ENCODE measurements at regions not wholly inside any gene's neighbourhood (a gene's known extent, or its start where the extent isn't known, plus 50 kb on each side); places are given as distances from the start of the nearest gene placed in this dataset.

GRCh38 chr17:34177642-34178041 is 77.4 kb upstream of the CCL2 start:
- TF ChIP-seq, protein P1, sequence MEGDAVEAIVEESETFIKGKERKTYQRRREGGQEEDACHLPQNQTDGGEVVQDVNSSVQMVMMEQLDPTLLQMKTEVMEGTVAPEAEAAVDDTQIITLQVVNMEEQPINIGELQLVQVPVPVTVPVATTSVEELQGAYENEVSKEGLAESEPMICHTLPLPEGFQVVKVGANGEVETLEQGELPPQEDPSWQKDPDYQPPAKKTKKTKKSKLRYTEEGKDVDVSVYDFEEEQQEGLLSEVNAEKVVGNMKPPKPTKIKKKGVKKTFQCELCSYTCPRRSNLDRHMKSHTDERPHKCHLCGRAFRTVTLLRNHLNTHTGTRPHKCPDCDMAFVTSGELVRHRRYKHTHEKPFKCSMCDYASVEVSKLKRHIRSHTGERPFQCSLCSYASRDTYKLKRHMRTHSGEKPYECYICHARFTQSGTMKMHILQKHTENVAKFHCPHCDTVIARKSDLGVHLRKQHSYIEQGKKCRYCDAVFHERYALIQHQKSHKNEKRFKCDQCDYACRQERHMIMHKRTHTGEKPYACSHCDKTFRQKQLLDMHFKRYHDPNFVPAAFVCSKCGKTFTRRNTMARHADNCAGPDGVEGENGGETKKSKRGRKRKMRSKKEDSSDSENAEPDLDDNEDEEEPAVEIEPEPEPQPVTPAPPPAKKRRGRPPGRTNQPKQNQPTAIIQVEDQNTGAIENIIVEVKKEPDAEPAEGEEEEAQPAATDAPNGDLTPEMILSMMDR (conservative IDR thresholded peaks at IDR 0.05; ENCODE audit: low read depth, low read length) = no peak
- TF ChIP-seq CEBPB (IDR thresholded peaks at IDR 0.05; ENCODE audit: low read depth, low read length) = no peak
- no peak for TF ChIP-seq RAD21 (IDR thresholded peaks at IDR 0.05; ENCODE audit: low read length)
- no peak for TF ChIP-seq POLR2A (IDR thresholded peaks at IDR 0.05; ENCODE audit: low read depth, low read length)
- TF ChIP-seq SMC3 (IDR thresholded peaks at IDR 0.05; ENCODE audit: low read depth, low read length) = no peak
- TF ChIP-seq MXI1 (IDR thresholded peaks at IDR 0.05; ENCODE audit: borderline replicate concordance, low read depth, low read length) = no peak
- no peak for TF ChIP-seq RFX5 (IDR thresholded peaks at IDR 0.05; ENCODE audit: low read depth, low read length)
- TF ChIP-seq BHLHE40 (IDR thresholded peaks at IDR 0.05; ENCODE audit: low read depth, low read length) = peak; percentile 59; the same call in 1 of the 2 replicates
- no peak for TF ChIP-seq MAZ (IDR thresholded peaks at IDR 0.05; ENCODE audit: borderline replicate concordance, low read depth, low read length)
- TF ChIP-seq CHD1 (IDR thresholded peaks at IDR 0.05; ENCODE audit: low read depth, low read length) = no peak
- TF ChIP-seq FOS (IDR thresholded peaks at IDR 0.05; ENCODE audit: low read depth, low read length) = no peak; the same call in 1 of the 2 replicates
- no peak for TF ChIP-seq RCOR1 (IDR thresholded peaks at IDR 0.05; ENCODE audit: insufficient replicate concordance, low read length)
- TF ChIP-seq, protein P2, sequence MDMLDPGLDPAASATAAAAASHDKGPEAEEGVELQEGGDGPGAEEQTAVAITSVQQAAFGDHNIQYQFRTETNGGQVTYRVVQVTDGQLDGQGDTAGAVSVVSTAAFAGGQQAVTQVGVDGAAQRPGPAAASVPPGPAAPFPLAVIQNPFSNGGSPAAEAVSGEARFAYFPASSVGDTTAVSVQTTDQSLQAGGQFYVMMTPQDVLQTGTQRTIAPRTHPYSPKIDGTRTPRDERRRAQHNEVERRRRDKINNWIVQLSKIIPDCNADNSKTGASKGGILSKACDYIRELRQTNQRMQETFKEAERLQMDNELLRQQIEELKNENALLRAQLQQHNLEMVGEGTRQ (IDR thresholded peaks at IDR 0.05; ENCODE audit: low read depth, low read length) = no peak
- no peak for TF ChIP-seq MAFK (IDR thresholded peaks at IDR 0.05; ENCODE audit: low read depth, low read length)

Data from IMR-90 (cell line).